ENCODE measurements at regions not wholly inside any gene's neighbourhood (a gene's known extent, or its start where the extent isn't known, plus 50 kb on each side); places are given as distances from the start of the nearest gene placed in this dataset.

DNA sequence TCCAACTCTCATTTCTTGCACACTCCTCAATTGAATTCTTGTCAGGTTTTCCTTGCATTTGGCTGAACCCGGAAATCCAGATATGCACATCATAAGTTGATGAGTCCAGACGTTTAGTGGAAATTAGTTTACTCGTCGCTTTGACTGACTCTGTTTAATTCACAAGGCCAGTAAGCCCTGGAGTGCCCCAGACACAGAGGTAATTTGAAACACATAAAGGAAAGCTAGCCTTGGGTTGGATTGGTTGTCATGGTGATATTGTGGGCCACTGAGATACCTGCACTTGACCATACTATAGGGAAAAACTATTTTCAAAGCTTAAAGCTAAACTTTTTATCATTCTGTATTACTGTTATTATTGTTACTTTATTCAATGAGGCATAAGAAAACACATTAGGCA, 178.3 kb upstream of the CA10 start:
- no peak for TF ChIP-seq CTCF (IDR thresholded peaks at IDR 0.05)
- TF ChIP-seq POLR2A (IDR thresholded peaks at IDR 0.05) = no peak
